GM23338 (cell line): ENCODE measurements at regions not wholly inside any gene's neighbourhood (a gene's known extent, or its start where the extent isn't known, plus 50 kb on each side); places are given as distances from the start of the nearest gene placed in this dataset.

Experiments used
- ATAC-seq: fragments of 200-7000 bp; cut with Tn5 transposase; 3 replicates; pipeline ENCODE4 v1.9.1; 2020
- DNase-seq: peaks from one replicate; pipeline ENCODE4 v3.0.0-alpha.2; 2015; ENCODE audit warnings: low spot score
- H2AFZ ChIP-seq: fragments of 200-600 bp; sonication (generic); 2 replicates; pipeline ENCODE4 v1.8.0; 2016; ENCODE audit warnings: antibody characterized with exemption, mild to moderate bottlenecking, moderate library complexity
- H3F3A ChIP-seq: fragments of 200-600 bp; sonication (generic); replicated peaks from 2 replicates; pipeline ENCODE4 v1.8.0; 2017; ENCODE audit warnings: antibody characterized with exemption, mixed run types, low read depth
- H3K27ac ChIP-seq: fragments of 200-600 bp; sonication (generic); 2 replicates; pipeline ENCODE4 v1.6.1; 2016; ENCODE audit warnings: low read depth
- H3K27me3 ChIP-seq: fragments of 200-600 bp; sonication (generic); 2 replicates; pipeline ENCODE4 v1.8.0; 2016; ENCODE audit warnings: mild to moderate bottlenecking, mixed run types, moderate library complexity; ENCODE audit not compliant: insufficient read depth
- H3K36me3 ChIP-seq: fragments of 200-600 bp; sonication (generic); 2 replicates; pipeline ENCODE4 v1.8.0; 2016; ENCODE audit warnings: mild to moderate bottlenecking; ENCODE audit not compliant: insufficient read depth
- H3K4me1 ChIP-seq: fragments of 200-600 bp; sonication (generic); 2 replicates; pipeline ENCODE4 v1.8.0; 2016; ENCODE audit warnings: mild to moderate bottlenecking, moderate library complexity; ENCODE audit not compliant: insufficient read depth
- H3K4me2 ChIP-seq: fragments of 200-600 bp; sonication (generic); 2 replicates; pipeline ENCODE4 v1.7.1; 2017; ENCODE audit warnings: mixed run types
- H3K4me3 ChIP-seq: fragments of 200-600 bp; sonication (generic); 2 replicates; pipeline ENCODE4 v1.6.1; 2016; ENCODE audit warnings: mixed run types
- H3K79me2 ChIP-seq: fragments of 200-600 bp; sonication (generic); replicated peaks from 2 replicates; pipeline ENCODE4 v1.8.0; 2017; ENCODE audit warnings: mild to moderate bottlenecking; ENCODE audit not compliant: insufficient read depth
- H3K9me2 ChIP-seq: fragments of 200-600 bp; sonication (generic); 2 replicates; pipeline ENCODE4 v1.8.0; 2017; ENCODE audit not compliant: insufficient read depth
- H4K20me1 ChIP-seq: fragments of 200-600 bp; sonication (generic); replicated peaks from 2 replicates; pipeline ENCODE4 v1.8.0; 2017; ENCODE audit warnings: mild to moderate bottlenecking; ENCODE audit not compliant: insufficient read depth
- H3K27ac Mint-ChIP-seq: 2 replicates; pipeline ENCODE4 v1.8.0; 2020; ENCODE audit warnings: inconsistent platforms, mild to moderate bottlenecking, moderate library complexity, mixed read lengths
- H3K27me3 Mint-ChIP-seq: 3 replicates; pipeline ENCODE4 v1.8.0; 2022; ENCODE audit warnings: low read depth, mild to moderate bottlenecking, moderate library complexity, mixed read lengths, inconsistent platforms; ENCODE audit not compliant: insufficient read depth, poor library complexity
- H3K36me3 Mint-ChIP-seq: 3 replicates; pipeline ENCODE4 v1.8.0; 2021; ENCODE audit warnings: low read depth, mild to moderate bottlenecking, inconsistent platforms, moderate library complexity, mixed read lengths
- H3K4me1 Mint-ChIP-seq: 3 replicates; pipeline ENCODE4 v1.8.0; 2020; ENCODE audit warnings: mild to moderate bottlenecking, inconsistent platforms, mixed read lengths
- H3K4me3 Mint-ChIP-seq: 3 replicates; pipeline ENCODE4 v1.8.0; 2021; ENCODE audit warnings: moderate library complexity, mild to moderate bottlenecking, inconsistent platforms, mixed read lengths
- H3K9me3 Mint-ChIP-seq: 3 replicates; pipeline ENCODE4 v1.8.0; 2020; ENCODE audit warnings: moderate library complexity, mild to moderate bottlenecking, inconsistent platforms, mixed read lengths
- CREB1 ChIP-seq: fragments of 250-450 bp; sonication (Bioruptor Pico); IDR thresholded peaks from 2 replicates; pipeline ENCODE4 v1.5.0; 2020; ENCODE audit warnings: low read depth, mild to moderate bottlenecking, moderate library complexity
- CTCF ChIP-seq, 2 experiments: fragments of 200-600 bp in 1 of 2; sonication (generic) in 1 of 2; conservative IDR thresholded peaks; 2 replicates each; pipeline versions ENCODE4 v1.5.1 to v1.6.1; 2016 to 2017; ENCODE audit warnings: antibody characterized with exemption in 2 of 2, low read depth in 2 of 2, mild to moderate bottlenecking in 2 of 2, moderate library complexity in 1 of 2
- EZH2 ChIP-seq: fragments of 200-600 bp; sonication (generic); IDR thresholded peaks from one replicate; pipeline ENCODE4 v1.8.0; 2017; ENCODE audit warnings: antibody characterized with exemption, mild to moderate bottlenecking, low read depth; ENCODE audit not compliant: unreplicated experiment
- EZH2phosphoT487 ChIP-seq: fragments of 200-600 bp; sonication (generic); IDR thresholded peaks from one replicate; pipeline ENCODE4 v1.8.1; 2018; ENCODE audit warnings: antibody characterized with exemption; ENCODE audit not compliant: unreplicated experiment
- POLR2AphosphoS5 ChIP-seq: IDR thresholded peaks from 2 replicates; pipeline ENCODE4 v1.6.1; 2016; ENCODE audit warnings: antibody characterized with exemption, low read depth
- ZNF114 ChIP-seq: fragments of 250-450 bp; sonication (Bioruptor Pico); IDR thresholded peaks from 2 replicates; pipeline ENCODE4 v1.5.0; 2020; ENCODE audit warnings: mild to moderate bottlenecking, moderate library complexity
- ZNF331 ChIP-seq: fragments of 250-450 bp; sonication (Bioruptor Pico); IDR thresholded peaks from 2 replicates; pipeline ENCODE4 v1.5.0; 2020; ENCODE audit warnings: low read depth, mild to moderate bottlenecking, moderate library complexity
- TF ChIP-seq, protein P1 (sequence below): IDR thresholded peaks from 2 replicates; pipeline ENCODE4 v1.6.1; 2016; ENCODE audit warnings: antibody characterized with exemption

GRCh38 chr2:228526687-228527086 is 345.2 kb upstream of the SPHKAP start:
- Mint-ChIP-seq H3K27me3 (no peaks in the 10 kb centered on the region), H3K4me1 (peaks cover 4% of the 10 kb centered on the region; the same call in 1 of the 3 replicates), H3K9me3 (peaks cover 36% of the 10 kb centered on the region), H3K4me3 (no peak overlapping the region), H3K27ac (no peak overlapping the region; the same call in 1 of the 2 replicates), H3K36me3 (peaks cover 36% of the 10 kb centered on the region)
- Histone ChIP-seq H3F3A (no peaks in the 10 kb centered on the region), H2AFZ (no peak overlapping the region), H3K27me3 (no peaks in the 10 kb centered on the region), H3K36me3 (no peaks in the 10 kb centered on the region), H3K4me2 (no peak overlapping the region), H3K27ac (no peak overlapping the region), H3K79me2 (no peaks in the 10 kb centered on the region), H3K4me3 (no peak overlapping the region), H4K20me1 (no peaks in the 10 kb centered on the region), H3K9me2 (peaks cover 7% of the 10 kb centered on the region; the same call in 1 of the 2 replicates), H3K4me1 (no peaks in the 10 kb centered on the region)
- DNase-seq (no peak), ATAC-seq (no peak; the same call in 2 of the 3 replicates)
- TF ChIP-seq CTCF (conservative IDR thresholded peaks at IDR 0.05; ENCODE audit: low read depth in 2 of 2) (no peak), ZNF114 (CRISPR knock-in tag) (no peak), POLR2AphosphoS5 (no peak), ZNF331 (CRISPR knock-in tag) (no peak)

DNA sequence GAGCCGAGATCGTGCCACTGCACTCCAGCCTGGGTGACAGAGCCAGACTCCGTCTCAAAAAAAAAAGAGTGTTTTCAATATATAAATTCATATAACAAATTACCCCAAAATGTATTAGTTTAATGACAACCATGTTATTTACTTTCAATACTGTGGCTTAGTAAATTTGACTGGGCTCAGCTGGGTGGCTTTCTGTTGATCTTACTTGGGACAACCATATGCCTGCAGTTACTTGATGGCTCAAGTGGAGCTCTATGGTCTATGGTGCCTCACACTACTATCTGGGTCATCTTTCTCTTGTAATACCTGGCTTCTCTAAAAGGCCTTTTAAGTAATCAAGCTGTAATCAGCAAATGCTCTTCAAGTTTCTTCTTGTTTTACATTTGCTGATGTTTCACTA is 341.5 kb upstream of the SPHKAP start:
- Histone ChIP-seq H2AFZ (no peak overlapping the region), H3K27me3 (no peaks in the 10 kb centered on the region), H3K79me2 (no peaks in the 10 kb centered on the region), H3K4me2 (no peak overlapping the region), H3F3A (no peaks in the 10 kb centered on the region), H3K27ac (no peak overlapping the region), H3K36me3 (no peaks in the 10 kb centered on the region), H3K4me1 (0 out of 2 replicates have a peak, but pooled peaks cover 2% of the 10 kb centered on the region), H3K9me2 (peaks cover 7% of the 10 kb centered on the region; the same call in 1 of the 2 replicates), H3K4me3 (no peak overlapping the region), H4K20me1 (no peaks in the 10 kb centered on the region)
- Mint-ChIP-seq H3K27ac (no peak overlapping the region), H3K9me3 (peaks cover 10% of the 10 kb centered on the region), H3K4me1 (peaks cover 4% of the 10 kb centered on the region; the same call in 1 of the 3 replicates), H3K4me3 (no peak overlapping the region), H3K27me3 (no peaks in the 10 kb centered on the region), H3K36me3 (peaks cover 16% of the 10 kb centered on the region)
- TF ChIP-seq EZH2phosphoT487, result no peak
- peak; percentile 98 for TF ChIP-seq ZNF331 (CRISPR knock-in tag)
- no peak for DNase-seq
- ATAC-seq, result no peak

DNA sequence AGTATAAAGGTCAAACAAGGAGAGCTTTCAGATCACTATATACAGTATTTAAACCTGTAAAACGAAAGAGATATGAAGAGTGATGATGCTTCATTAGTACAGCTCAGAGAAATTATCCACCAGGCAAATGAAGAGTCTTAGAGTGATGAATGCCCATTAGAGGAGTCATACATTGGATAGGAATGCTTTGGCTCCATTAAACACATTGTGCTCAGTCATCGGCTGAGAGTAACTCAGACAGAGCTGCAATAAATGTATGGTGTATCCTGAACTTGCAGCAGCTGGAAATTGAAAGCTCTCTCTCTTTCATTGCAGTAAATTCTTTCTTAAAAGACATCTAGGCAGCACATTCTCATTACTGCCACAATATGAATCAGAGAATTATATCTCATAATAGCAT is 340.8 kb upstream of the SPHKAP start:
- H3K27ac ChIP-seq, result no peak overlapping the region
- TF ChIP-seq CREB1 (CRISPR knock-in tag) (no peak), EZH2phosphoT487 (no peak), CTCF (conservative IDR thresholded peaks at IDR 0.05; ENCODE audit: low read depth in 2 of 2) (no peak), POLR2AphosphoS5 (no peak), EZH2 (no peak), ZNF331 (CRISPR knock-in tag) (no peak)
- TF ChIP-seq, protein P1, sequence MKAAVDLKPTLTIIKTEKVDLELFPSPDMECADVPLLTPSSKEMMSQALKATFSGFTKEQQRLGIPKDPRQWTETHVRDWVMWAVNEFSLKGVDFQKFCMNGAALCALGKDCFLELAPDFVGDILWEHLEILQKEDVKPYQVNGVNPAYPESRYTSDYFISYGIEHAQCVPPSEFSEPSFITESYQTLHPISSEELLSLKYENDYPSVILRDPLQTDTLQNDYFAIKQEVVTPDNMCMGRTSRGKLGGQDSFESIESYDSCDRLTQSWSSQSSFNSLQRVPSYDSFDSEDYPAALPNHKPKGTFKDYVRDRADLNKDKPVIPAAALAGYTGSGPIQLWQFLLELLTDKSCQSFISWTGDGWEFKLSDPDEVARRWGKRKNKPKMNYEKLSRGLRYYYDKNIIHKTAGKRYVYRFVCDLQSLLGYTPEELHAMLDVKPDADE, result no peak
- no peaks in the 10 kb centered on the region for H4K20me1 ChIP-seq
- peaks cover 10% of the 10 kb centered on the region for H3K9me2 ChIP-seq
- 0 out of 2 replicates have a peak, but pooled peaks cover 2% of the 10 kb centered on the region for H3K4me1 ChIP-seq
- no peaks in the 10 kb centered on the region for H3K79me2 ChIP-seq
- no peak overlapping the region for H3K27ac Mint-ChIP-seq
- no peak overlapping the region for H2AFZ ChIP-seq
- H3K36me3 ChIP-seq, result no peaks in the 10 kb centered on the region
- peaks cover 4% of the 10 kb centered on the region; the same call in 1 of the 3 replicates for H3K4me1 Mint-ChIP-seq
- no peak overlapping the region for H3K4me3 Mint-ChIP-seq
- no peak overlapping the region for H3K4me2 ChIP-seq
- no peaks in the 10 kb centered on the region for H3K27me3 Mint-ChIP-seq
- H3K9me3 Mint-ChIP-seq, result peaks cover 10% of the 10 kb centered on the region
- no peaks in the 10 kb centered on the region for H3F3A ChIP-seq
- ATAC-seq, result no peak
- DNase-seq, result no peak
- H3K4me3 ChIP-seq, result no peak overlapping the region
- H3K27me3 ChIP-seq, result no peaks in the 10 kb centered on the region
- peaks cover 19% of the 10 kb centered on the region for H3K36me3 Mint-ChIP-seq
